HEK293 (cell line): ENCODE measurements at regions not wholly inside any gene's neighbourhood (a gene's known extent, or its start where the extent isn't known, plus 50 kb on each side); places are given as distances from the start of the nearest gene placed in this dataset.

ENCODE experiments used
- CTCF ChIP-seq: fragments of 450-650 bp; formaldehyde crosslinking; IDR thresholded peaks from 2 replicates; pipeline ENCODE4 v1.5.1; 2016; ENCODE audit warnings: missing biosample characterization, missing genetic modification characterization
- GLI4 ChIP-seq: fragments of 450-650 bp; formaldehyde crosslinking; IDR thresholded peaks from 2 replicates; pipeline ENCODE4 v1.5.1; 2016; ENCODE audit warnings: missing biosample characterization, missing genetic modification characterization
- INSM2 ChIP-seq: fragments of 450-650 bp; formaldehyde crosslinking; IDR thresholded peaks from 2 replicates; pipeline ENCODE4 v1.5.1; 2016; ENCODE audit warnings: missing biosample characterization, missing genetic modification characterization
- PATZ1 ChIP-seq: fragments of 450-650 bp; formaldehyde crosslinking; IDR thresholded peaks from 2 replicates; pipeline ENCODE4 v1.5.1; 2016; ENCODE audit warnings: missing biosample characterization, missing genetic modification characterization
- PBX3 ChIP-seq: sonication (generic); formaldehyde crosslinking; IDR thresholded peaks from 2 replicates; pipeline ENCODE4 v1.8.1; 2022; ENCODE audit warnings: mild to moderate bottlenecking, moderate library complexity, missing genetic modification reagents
- RBAK ChIP-seq: fragments of 450-650 bp; formaldehyde crosslinking; IDR thresholded peaks from 2 replicates; pipeline ENCODE4 v1.5.1; 2016; ENCODE audit warnings: missing biosample characterization, missing genetic modification characterization
- SCRT1 ChIP-seq: fragments of 450-650 bp; formaldehyde crosslinking; IDR thresholded peaks from 2 replicates; pipeline ENCODE4 v1.5.1; 2016; ENCODE audit warnings: missing biosample characterization, missing genetic modification characterization, borderline replicate concordance
- YY1 ChIP-seq: fragments of 450-650 bp; formaldehyde crosslinking; IDR thresholded peaks from 2 replicates; pipeline ENCODE4 v1.5.1; 2018; ENCODE audit warnings: missing biosample characterization, missing genetic modification characterization
- ZBTB26 ChIP-seq: fragments of 450-650 bp; formaldehyde crosslinking; optimal IDR thresholded peaks from 2 replicates; pipeline ENCODE3; 2016; ENCODE audit warnings: missing biosample characterization, mild to moderate bottlenecking, missing genetic modification characterization
- ZFP69B ChIP-seq: fragments of 450-650 bp; formaldehyde crosslinking; IDR thresholded peaks from 2 replicates; pipeline ENCODE4 v1.5.1; 2016; ENCODE audit warnings: missing biosample characterization, missing genetic modification characterization
- ZNF521 ChIP-seq: fragments of 450-650 bp; formaldehyde crosslinking; IDR thresholded peaks from 2 replicates; pipeline ENCODE4 v1.5.1; 2017; ENCODE audit warnings: missing biosample characterization, mild to moderate bottlenecking, missing genetic modification characterization

GRCh38 chr4:144399927-144400326 lies 246.0 kb upstream of the HHIP start:
- TF ChIP-seq INSM2 (tag by site-specific recombination) (no peak), PATZ1 (tag by site-specific recombination) (no peak), ZNF521 (tag by site-specific recombination) (no peak), PBX3 (no peak), CTCF (tag by site-specific recombination) (no peak), YY1 (tag by site-specific recombination) (no peak), SCRT1 (no peak), GLI4 (no peak), RBAK (no peak), ZFP69B (tag by site-specific recombination) (no peak), ZBTB26 (tag by site-specific recombination) (no peak)
